ENCODE measurements at regions not wholly inside any gene's neighbourhood (a gene's known extent, or its start where the extent isn't known, plus 50 kb on each side); places are given as distances from the start of the nearest gene placed in this dataset.

DNA sequence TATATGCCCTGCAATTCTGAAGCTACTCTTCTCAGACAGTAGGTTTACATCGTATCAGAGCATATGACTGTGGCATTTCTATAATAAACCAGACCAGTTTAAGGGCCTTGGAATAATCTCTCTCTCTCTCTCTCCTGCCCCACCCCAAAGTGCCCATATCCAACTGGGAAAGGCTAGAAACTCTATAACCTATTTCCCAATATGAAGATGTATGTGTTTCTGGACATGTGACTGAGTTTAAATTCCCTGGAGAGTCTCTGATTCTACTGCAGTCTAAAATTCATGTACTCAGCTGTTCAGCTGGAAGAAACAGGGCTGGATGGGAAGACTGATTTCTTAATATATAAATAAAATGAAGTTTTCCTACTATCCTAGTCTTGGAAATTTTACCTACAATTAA is 91.9 kb upstream of the MBNL2 start:
- POLR2A ChIA-PET, result no interaction called here
- H3K4me1 ChIP-seq, result peaks cover 50% of the 10 kb centered on the region
- BruUV-seq (replicated peaks), result no TSS peak
- H3K27ac Mint-ChIP-seq (ENCODE audit: unreplicated experiment), result no peak overlapping the region
- H3K27me3 ChIP-seq (replicated peaks; ENCODE audit: control insufficient read depth, insufficient read depth, low read length), result no peaks in the 10 kb centered on the region
- no peak overlapping the region for H3K4me3 Mint-ChIP-seq (ENCODE audit: unreplicated experiment)
- intact Hi-C loops (cut with micrococcal nuclease; ENCODE audit: unreplicated experiment), result no loop called here
- H3K9me3 Mint-ChIP-seq (ENCODE audit: unreplicated experiment), result no peaks in the 10 kb centered on the region
- peaks cover 63% of the 10 kb centered on the region for H3K4me1 Mint-ChIP-seq (ENCODE audit: low read depth, unreplicated experiment)
- CTCF ChIA-PET, result no interaction called here
- no peaks in the 10 kb centered on the region for H3K9me3 ChIP-seq
- TF ChIP-seq, protein P1, sequence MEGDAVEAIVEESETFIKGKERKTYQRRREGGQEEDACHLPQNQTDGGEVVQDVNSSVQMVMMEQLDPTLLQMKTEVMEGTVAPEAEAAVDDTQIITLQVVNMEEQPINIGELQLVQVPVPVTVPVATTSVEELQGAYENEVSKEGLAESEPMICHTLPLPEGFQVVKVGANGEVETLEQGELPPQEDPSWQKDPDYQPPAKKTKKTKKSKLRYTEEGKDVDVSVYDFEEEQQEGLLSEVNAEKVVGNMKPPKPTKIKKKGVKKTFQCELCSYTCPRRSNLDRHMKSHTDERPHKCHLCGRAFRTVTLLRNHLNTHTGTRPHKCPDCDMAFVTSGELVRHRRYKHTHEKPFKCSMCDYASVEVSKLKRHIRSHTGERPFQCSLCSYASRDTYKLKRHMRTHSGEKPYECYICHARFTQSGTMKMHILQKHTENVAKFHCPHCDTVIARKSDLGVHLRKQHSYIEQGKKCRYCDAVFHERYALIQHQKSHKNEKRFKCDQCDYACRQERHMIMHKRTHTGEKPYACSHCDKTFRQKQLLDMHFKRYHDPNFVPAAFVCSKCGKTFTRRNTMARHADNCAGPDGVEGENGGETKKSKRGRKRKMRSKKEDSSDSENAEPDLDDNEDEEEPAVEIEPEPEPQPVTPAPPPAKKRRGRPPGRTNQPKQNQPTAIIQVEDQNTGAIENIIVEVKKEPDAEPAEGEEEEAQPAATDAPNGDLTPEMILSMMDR (IDR thresholded peaks at IDR 0.05; ENCODE audit: insufficient read depth in 1 of 2, low read depth in 1 of 2, low read length in 1 of 2, severe bottlenecking in 1 of 2, unreplicated experiment in 1 of 2), result no peak
- no peak overlapping the region for H3K4me3 ChIP-seq (ENCODE audit: low read depth, low read length)
- no peak for DNase-seq
- H3K27me3 Mint-ChIP-seq (ENCODE audit: insufficient read depth, unreplicated experiment), result no peaks in the 10 kb centered on the region
- no peaks in the 10 kb centered on the region for H3K36me3 Mint-ChIP-seq (ENCODE audit: insufficient read depth, unreplicated experiment)
- H3K36me3 ChIP-seq (ENCODE audit: control insufficient read depth, insufficient read depth, low read length), result no peaks in the 10 kb centered on the region

DNA sequence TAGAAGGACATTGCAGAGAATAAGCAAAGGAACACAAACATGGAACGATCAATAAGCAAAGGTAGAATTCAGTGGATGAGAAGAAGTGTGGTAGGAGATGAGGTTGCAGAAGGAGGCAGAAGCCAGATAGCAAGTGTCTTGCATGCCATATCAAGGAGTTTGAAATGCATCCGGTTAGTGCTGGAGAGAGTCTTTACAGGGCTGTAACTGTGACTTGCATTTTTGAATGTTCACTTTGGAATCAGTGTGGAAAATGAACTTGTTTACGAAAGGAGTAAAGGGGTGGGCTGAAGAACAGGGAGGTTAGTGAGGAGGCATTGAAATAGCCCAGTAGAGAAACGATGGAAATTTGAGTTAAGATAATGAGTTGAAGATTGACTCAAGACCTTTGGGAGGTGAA is 90.7 kb upstream of the MBNL2 start:
- CTCF ChIA-PET, result no interaction called here
- Mint-ChIP-seq H3K9me3 (ENCODE audit: unreplicated experiment) (no peaks in the 10 kb centered on the region), H3K27me3 (ENCODE audit: insufficient read depth, unreplicated experiment) (no peaks in the 10 kb centered on the region), H3K36me3 (ENCODE audit: insufficient read depth, unreplicated experiment) (no peaks in the 10 kb centered on the region), H3K27ac (ENCODE audit: unreplicated experiment) (no peak overlapping the region), H3K4me3 (ENCODE audit: unreplicated experiment) (no peak overlapping the region), H3K4me1 (ENCODE audit: low read depth, unreplicated experiment) (peaks cover 50% of the 10 kb centered on the region)
- H3K9me3 ChIP-seq, result no peaks in the 10 kb centered on the region
- H3K4me1 ChIP-seq, result peaks cover 45% of the 10 kb centered on the region
- H3K36me3 ChIP-seq (ENCODE audit: control insufficient read depth, insufficient read depth, low read length), result no peaks in the 10 kb centered on the region
- H3K4me3 ChIP-seq (ENCODE audit: low read depth, low read length), result no peak overlapping the region
- POLR2A ChIA-PET, result no interaction called here
- no peaks in the 10 kb centered on the region for H3K27me3 ChIP-seq (replicated peaks; ENCODE audit: control insufficient read depth, insufficient read depth, low read length)
- no TSS peak for BruUV-seq (replicated peaks)
- intact Hi-C loops (cut with micrococcal nuclease; ENCODE audit: unreplicated experiment), result no loop called here
- no peak for DNase-seq
- TF ChIP-seq, protein P1 (IDR thresholded peaks at IDR 0.05; ENCODE audit: insufficient read depth in 1 of 2, low read depth in 1 of 2, low read length in 1 of 2, severe bottlenecking in 1 of 2, unreplicated experiment in 1 of 2), result no peak

DNA sequence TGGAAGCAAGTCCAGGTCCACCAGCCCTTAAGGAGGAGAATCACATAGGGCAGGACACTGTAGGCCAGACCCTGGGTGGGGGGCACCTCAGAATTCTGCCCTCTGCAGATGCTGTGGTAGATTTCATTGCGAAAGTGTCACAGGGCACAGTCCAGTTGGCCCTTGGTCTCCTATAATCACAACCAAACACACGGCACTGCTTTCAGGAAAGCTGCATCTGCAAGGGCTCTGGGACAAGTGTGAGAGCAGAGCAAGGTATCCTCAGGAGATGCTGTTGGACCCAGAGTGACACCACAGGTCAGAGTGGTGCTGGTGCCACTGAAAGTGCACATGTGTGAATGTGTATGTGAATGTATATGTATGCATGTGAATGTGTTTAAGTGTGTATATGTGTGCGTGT is 88.6 kb upstream of the MBNL2 start:
- POLR2A ChIA-PET, result no interaction called here
- Mint-ChIP-seq H3K27ac (ENCODE audit: unreplicated experiment) (no peak overlapping the region), H3K9me3 (ENCODE audit: unreplicated experiment) (no peaks in the 10 kb centered on the region), H3K36me3 (ENCODE audit: insufficient read depth, unreplicated experiment) (no peaks in the 10 kb centered on the region), H3K27me3 (ENCODE audit: insufficient read depth, unreplicated experiment) (no peaks in the 10 kb centered on the region), H3K4me3 (ENCODE audit: unreplicated experiment) (no peak overlapping the region), H3K4me1 (ENCODE audit: low read depth, unreplicated experiment) (peaks cover 35% of the 10 kb centered on the region)
- intact Hi-C loops (cut with micrococcal nuclease; ENCODE audit: unreplicated experiment), result no loop called here
- H3K27me3 ChIP-seq (replicated peaks; ENCODE audit: control insufficient read depth, insufficient read depth, low read length), result no peaks in the 10 kb centered on the region
- no peaks in the 10 kb centered on the region for H3K9me3 ChIP-seq
- H3K4me3 ChIP-seq (ENCODE audit: low read depth, low read length), result no peak overlapping the region
- H3K36me3 ChIP-seq (ENCODE audit: control insufficient read depth, insufficient read depth, low read length), result no peaks in the 10 kb centered on the region
- no TSS peak for BruUV-seq (replicated peaks)
- DNase-seq, result no peak
- TF ChIP-seq, protein P1 (IDR thresholded peaks at IDR 0.05; ENCODE audit: insufficient read depth in 1 of 2, low read depth in 1 of 2, low read length in 1 of 2, severe bottlenecking in 1 of 2, unreplicated experiment in 1 of 2), result no peak
- peaks cover 24% of the 10 kb centered on the region for H3K4me1 ChIP-seq
- CTCF ChIA-PET, result no interaction called here
